ENCODE measurements at regions not wholly inside any gene's neighbourhood (a gene's known extent, or its start where the extent isn't known, plus 50 kb on each side); places are given as distances from the start of the nearest gene placed in this dataset.
"Not testable (repeated sequence)": the region's sequence is repeated elsewhere in the genome, so short reads cannot be mapped to it uniquely, and the experiment has no call there.

DNA sequence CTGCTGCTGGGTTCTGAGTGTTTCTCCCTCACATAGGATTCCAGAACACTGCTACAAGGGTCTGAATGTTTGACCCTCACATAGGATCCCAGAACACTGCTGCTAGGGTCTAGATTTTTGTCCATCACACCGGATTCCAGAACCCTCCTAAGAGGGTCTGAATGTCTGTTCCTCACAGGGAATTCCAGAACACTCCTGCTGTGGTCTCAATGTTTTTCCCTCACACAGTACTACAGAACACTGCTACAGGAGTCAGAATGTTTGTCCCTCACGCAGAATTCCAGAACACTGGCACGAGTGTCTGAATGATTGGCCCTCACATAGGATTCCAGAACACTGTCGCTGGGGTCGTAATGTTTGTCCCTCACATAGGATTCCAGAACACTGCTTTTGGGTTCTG is 221.6 kb downstream of the FOXD4L6 start:
- DNase-seq (ENCODE audit: low spot score) = not testable (repeated sequence)

DNA sequence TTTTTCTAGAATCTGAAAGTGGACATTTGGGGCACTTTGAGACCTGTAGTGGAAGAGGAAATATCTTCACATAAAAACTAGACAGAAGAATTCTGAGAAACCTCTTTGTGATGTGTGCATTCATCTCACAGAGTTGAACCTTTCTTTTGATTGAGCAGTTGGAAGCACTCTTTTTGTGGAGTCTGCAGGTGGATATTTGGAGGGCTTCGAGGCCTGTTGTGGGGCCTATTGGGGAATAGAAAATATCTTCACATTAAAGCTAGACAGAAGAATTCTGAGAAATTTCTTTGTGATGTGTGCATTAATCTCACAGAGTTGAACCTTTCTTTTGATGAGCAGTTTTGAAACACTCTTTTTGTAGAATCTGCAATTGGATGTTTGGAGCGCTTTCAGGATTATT is 236.2 kb downstream of the FOXD4L6 start:
- not testable (repeated sequence) for DNase-seq (ENCODE audit: low spot score)

DNA sequence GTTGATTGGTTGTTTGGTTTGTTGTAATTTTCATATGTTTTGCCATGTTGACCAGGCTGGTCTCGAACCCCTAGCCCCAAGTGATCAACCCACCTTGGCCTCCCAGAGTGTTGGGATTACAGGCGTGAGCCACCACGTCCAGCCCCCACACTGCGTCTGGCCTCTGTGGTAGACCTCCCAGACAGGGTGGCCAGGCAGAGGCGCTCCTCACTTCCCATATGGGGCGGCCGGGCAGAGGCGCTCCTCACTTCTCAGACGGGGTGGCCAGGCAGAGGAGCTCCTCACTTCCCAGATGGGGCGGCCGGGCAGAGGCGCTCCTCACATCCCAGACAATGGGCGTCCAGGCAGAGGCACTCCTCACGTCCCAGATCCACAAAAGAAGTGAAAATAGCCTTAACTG is 242.6 kb downstream of the FOXD4L6 start:
- DNase-seq (ENCODE audit: low spot score) = not testable (repeated sequence)

DNA sequence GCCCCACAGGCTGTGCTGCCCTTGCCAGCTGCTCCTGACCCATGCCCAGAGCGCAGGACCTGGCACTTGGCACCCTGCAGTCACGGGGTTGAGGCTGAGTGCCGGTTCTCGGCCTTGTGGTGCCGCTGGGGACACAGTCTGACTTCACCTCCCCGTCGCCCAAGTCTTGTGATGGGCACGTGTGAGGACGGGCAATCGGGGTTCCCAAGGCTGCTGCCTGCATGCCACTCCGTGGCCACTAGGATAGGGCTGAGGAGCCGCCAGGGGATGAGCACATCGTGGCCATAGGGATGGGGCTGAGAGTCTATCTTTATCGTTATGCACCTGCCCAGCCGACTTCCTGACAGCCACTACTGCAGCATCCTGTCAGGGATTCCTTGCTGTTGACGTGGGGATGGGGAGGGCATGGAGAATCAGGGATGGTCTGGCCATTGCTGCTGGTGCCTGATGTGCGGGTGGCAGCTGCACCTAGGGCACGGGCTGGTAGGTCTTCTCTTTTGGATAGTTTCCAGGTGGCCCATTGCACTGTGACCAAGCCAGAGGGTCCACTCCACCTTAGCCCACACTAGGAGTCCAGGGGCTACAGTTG is 243.5 kb downstream of the FOXD4L6 start:
- DNase-seq (ENCODE audit: low spot score) = not testable (repeated sequence)

DNA sequence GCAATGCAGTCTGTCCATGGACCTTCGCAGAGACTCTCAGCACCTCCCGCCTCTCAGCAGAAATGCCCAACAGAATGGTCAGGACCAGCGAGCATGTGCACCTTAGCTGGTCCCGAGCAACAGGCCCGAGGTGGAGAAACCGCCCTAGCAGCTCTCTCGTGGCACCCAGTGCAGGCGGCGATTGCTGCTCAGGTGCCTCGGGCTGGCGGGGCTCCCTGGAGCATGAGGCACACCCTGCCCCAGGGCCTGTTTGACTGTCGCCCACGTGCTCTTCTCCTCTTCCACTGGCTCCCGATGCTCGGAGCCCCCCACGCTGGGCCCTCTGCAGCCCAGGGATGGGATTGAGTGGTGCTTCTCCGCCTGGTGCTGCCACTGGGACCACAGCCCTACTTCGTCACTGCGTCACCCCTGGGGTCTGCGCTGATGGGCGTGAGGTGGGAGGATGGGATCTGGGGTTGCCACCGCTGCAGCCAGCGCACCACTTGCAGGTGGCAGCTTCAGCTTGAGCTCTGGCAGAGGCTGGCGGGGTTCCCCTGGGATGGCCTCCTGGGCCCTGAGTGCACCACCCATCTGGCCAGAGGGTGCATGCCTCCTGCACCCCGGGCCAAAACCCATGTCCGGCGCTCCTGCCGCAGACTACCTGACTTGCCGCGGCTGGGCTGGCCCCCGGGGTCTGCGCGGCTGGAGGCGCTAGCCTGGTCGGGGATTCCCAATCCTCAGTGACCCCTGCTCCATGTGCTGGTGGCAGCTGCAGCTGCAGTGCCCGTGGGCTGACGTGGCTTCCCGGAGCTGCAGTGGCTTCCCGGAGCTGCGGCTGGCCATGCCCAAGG is 244.2 kb downstream of the FOXD4L6 start:
- DNase-seq (ENCODE audit: low spot score) = no peak

DNA sequence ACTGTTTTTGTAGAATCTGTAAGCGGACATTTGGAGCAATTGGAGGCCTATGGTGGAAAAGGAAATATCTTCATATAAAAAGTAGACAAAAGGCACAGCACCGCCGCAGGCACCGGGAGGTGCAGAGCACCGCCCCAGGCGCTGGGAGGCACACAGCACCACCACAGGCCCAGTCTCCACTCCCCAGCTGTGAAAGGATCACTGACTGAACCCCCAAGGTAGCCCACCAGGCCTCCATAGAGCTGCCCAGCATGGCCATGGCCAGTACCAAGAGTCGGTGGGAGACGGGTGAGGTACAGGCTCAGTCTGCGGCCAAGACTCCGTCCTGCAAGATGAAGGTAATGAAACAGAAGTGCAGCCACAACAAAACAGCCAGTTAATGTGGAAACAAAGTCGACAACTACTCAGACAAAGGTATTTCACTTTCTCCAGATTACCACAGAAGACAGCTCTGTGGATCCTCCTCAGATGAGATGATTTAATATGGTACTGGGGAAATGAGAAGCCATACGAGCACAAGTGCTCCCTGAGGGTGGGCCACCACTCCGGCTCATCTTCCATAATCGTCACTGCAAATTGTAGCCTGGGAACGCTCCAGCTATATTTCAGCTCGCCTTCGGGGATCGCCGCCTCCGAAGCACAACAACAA is 244.9 kb downstream of the FOXD4L6 start:
- DNase-seq (ENCODE audit: low spot score) = not testable (repeated sequence)

DNA sequence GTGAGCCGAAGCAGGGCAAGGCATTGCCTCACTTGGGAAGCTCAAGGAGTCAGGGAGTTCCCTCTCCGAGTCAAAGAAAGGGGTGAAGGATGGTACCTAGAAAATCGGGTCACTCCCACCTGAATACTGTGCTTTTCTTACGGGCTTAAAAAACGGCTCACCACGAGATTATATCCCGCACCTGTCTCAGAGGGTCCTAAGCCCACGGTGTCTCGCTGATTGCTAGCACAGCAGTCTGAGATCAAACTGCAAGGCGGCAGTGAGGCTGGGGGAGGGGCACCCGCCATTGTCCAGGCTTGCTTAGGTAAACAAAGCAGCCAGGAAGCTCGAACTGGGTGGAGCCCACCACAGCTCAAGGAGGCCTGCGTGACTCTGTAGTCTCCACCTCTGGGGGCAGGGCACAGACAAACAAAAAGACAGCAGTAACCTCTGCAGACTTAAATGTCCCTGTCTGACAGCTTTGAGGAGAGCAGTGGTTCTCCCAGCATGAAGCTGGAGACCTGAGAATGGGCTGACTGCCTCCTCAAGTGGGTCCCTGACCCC is 254.7 kb downstream of the FOXD4L6 start:
- not testable (repeated sequence) for DNase-seq (ENCODE audit: low spot score)

DNA sequence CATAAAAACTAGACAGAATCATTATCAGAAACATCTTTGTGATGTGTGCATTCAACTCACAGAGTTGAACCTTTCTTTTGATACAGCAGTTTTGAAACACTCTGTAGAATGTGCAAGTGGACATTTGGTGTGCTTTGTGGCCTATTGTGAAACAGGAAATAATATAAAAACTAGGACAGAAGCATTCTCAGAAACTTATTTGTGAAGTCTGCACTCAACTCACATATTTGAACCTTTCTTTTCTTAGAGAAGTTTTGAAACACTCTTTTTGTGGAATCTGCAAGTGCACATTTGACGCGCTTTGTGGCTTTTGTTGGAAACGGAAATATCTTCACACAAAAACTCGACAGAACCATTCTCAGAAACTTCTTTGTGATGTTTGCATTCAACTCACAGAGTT is 260.0 kb downstream of the FOXD4L6 start:
- DNase-seq (ENCODE audit: low spot score) = not testable (repeated sequence)
